HG03139 (cell line): ENCODE measurements at regions not wholly inside any gene's neighbourhood (a gene's known extent, or its start where the extent isn't known, plus 50 kb on each side); places are given as distances from the start of the nearest gene placed in this dataset.
"Not testable (repeated sequence)": the region's sequence is repeated elsewhere in the genome, so short reads cannot be mapped to it uniquely, and the experiment has no call there.

Source experiments
- ATAC-seq: cut with Tn5 transposase; IDR thresholded peaks from one replicate; pipeline ENCODE4 v1.9.1; 2021; ENCODE audit not compliant: unreplicated experiment

DNA sequence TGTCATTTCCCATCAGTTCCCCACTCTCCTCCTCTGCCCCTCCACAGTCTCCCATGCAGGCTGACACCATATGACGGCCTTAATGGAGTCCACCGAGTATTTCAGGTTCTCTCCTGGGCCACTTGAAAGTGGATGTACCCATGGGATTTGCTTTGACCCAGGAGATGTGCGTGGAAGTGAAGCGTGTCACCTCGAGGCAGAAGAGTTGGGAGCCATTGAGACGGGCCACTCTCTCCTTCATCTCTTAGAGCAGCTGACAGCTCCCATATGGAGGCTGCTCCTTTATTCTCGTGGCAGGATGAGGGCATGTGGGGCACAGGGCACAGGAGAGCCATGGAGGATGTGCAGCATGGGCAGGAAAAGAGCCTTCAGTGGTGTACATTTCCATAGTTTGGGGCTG, 144.7 kb upstream of the CRYM start:
- not testable (repeated sequence) for ATAC-seq

DNA sequence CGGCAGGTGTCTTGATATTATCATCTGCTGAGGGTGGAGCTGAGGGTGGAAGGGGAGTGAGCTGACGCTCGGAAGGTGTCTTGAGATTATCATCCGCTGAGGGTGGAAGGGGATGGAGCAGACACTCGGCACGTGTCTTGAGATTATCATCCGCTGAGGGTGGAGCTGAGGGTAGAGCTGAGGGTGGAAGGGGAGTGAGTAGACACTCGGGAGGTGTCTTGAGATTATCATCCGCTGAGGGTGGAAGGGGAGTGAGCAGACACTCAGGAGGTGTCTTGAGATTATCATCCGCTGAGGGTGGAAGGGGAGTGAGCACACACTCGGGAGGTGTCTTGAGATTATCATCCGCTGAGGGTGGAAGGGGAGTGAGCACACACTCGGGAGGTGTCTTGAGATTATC, 126.6 kb upstream of the CRYM start:
- not testable (repeated sequence) for ATAC-seq

DNA sequence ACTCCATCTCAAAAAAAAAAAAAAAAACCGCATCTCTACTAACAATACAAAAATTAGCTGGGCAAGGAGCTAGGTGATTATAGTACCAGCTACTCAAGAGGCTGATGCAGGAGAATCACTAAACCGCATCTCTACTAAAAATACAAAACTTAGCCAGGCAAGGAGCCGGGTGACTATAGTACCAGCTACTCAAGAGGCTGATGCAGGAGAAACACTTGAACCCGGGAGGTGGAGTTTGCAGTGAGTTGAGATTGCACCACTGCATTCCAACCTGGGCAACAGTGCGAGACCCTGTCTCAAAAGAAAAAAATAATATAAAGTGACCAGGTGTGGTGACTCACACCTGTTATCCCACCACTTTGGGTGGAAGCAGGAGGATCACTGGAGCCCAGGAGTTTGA, 119.8 kb upstream of the CRYM start:
- ATAC-seq = not testable (repeated sequence)

GRCh38 chr16:21396545-21396944, 118.5 kb upstream of the CRYM start:
- ATAC-seq = not testable (repeated sequence)

DNA sequence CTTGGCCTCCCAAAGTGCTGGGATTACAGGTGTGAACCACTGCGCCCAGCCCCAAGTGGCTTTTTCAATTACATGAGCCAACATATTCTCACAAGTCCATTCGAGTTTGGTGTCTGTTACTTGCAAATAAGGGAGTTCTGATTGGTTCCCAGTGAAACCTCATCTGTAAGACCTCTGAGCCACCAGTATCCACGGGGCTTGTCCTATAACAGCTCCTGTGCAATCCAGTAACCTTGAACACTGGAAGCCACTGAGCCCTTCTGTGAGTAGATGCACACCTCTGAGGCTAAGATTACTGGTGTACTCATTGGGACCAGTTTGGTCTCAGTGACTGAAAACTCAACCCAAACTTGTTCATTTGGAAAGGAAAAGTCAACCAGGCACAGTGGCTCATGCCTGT, 112.5 kb upstream of the CRYM start:
- not testable (repeated sequence) for ATAC-seq

GRCh38 chr16:21389860-21390259, 111.8 kb upstream of the CRYM start:
- ATAC-seq = not testable (repeated sequence)

- not testable (repeated sequence) for ATAC-seq
These were observed 109.7 kb upstream of the CRYM start for GRCh38 chr16:21387757-21388156.

- not testable (repeated sequence) for ATAC-seq
These were observed 108.3 kb upstream of the CRYM start for GRCh38 chr16:21386201-21386915.

GRCh38 chr16:21383682-21384081, 105.6 kb upstream of the CRYM start:
- not testable (repeated sequence) for ATAC-seq

- ATAC-seq = not testable (repeated sequence)
These were observed 101.6 kb upstream of the CRYM start for GRCh38 chr16:21379645-21380044.

- ATAC-seq = not testable (repeated sequence)
These were observed 98.3 kb upstream of the CRYM start for GRCh38 chr16:21376196-21376899.

DNA sequence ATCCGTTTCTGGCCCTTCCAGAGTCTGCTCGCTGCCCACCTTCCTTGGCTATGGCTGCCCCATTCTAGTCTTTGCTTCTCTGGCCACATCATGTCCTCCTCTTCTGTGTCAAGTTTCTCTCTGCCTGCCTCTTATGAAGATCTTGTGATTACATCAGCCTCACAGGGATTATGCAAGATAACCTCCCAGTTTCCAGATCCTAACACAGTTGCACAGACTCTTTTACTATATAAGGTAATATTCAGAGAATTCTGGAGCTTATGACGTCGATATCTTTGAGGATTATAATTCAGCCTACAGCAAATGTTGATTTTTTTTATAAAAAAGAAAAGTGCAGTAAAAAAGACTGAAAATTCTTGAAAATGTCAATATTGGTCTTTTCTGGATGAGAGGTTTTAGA, 97.2 kb upstream of the CRYM start:
- ATAC-seq = not testable (repeated sequence)

- ATAC-seq = not testable (repeated sequence)
These were observed 95.4 kb upstream of the CRYM start for GRCh38 chr16:21373454-21373853.

DNA sequence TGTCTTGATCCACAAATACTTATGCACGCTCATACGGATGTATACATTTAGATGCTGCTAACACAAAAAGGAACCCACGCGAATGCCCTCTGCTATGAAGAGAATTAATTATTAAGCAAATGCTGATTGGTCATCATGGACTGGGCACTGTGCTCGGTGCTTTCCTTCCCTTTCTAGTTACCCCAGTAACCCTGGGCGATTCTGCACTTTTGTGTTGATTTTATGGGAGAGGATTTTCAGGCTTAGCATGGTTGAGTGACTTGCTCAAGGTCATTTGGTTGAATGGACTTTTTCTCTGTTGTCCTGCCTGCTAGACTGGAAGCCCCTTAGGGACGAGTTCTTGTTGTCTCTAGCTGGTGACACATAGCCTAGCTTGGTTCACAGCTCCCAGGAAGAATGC, 94.8 kb upstream of the CRYM start:
- ATAC-seq = not testable (repeated sequence)

- ATAC-seq = not testable (repeated sequence)
These were observed 94.2 kb upstream of the CRYM start for GRCh38 chr16:21372162-21372835.

DNA sequence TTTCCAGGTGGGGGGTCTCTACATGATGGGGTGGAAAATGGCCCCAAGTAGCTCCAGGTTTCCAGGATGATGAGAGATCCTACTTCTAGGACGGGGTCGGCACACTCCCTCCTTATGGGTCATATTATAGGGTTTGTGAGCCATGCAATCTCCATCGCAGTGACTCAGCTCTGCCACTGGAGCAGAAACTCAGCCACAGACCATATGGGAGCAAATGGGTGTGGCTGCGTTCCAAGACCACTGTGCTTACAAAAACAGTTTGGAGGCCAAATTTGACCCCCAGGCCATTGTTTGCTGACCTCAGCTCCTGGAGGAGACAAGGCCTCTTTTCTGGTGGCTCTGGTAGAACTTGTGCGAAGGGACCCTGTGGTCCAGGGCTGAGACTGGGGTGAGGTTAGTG, 92.7 kb upstream of the CRYM start:
- not testable (repeated sequence) for ATAC-seq

GRCh38 chr16:21368973-21369942, 91.2 kb upstream of the CRYM start:
- ATAC-seq = not testable (repeated sequence)

DNA sequence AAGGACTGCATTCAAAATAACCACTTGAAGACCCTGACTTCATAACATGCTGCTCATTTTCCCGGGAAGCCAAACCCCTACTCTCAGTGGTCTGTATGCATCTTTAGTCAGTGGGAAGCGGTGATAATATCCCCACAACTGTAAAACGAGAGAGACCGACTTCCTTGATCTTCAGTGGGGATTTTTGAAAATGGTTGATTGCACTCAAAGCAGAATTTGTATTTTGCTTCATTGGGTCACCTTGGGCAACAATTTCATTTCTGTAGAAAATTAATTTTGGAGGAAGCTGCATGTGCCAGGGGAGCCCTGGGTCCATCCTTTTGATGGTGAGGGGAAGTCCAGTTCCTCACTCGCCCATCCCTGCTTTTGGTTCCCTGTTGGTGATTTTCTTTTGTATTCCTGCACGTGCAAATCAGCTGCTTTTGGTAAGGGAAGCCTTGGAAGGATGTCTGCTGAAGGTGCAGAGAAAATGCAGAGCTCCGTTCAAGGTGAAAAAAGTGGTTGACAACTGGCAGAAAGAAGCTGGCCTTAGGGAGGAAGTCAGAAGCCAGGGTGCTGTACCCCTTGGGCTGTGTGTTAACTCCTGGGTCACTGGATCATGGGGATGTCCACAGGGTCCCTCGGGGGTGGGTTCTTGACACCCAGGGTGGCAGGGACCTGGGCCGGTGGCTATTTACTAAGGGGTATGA, 89.8 kb upstream of the CRYM start:
- not testable (repeated sequence) for ATAC-seq

DNA sequence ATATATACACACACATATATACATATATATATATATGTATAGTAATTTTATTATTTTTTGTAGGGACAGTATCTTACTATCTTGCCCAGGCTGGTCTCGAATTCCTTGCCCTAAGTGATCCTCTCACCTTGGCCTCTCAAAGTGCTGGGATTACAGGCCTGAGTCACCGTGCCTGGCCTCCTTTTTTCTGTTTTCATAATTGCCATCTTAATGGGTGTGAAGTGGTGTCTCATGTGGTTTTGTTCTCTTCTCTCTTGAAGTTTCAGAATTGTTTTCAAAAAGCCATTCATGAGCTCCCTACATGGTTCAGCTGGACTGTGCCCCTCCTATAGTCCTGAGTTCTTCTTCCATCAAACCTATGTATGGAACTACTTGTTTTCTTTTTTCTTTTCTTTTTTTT, 88.9 kb upstream of the CRYM start:
- not testable (repeated sequence) for ATAC-seq

GRCh38 chr16:21365541-21365940, 87.5 kb upstream of the CRYM start:
- not testable (repeated sequence) for ATAC-seq
